GM06990 (cell line): ENCODE measurements at regions not wholly inside any gene's neighbourhood (a gene's known extent, or its start where the extent isn't known, plus 50 kb on each side); places are given as distances from the start of the nearest gene placed in this dataset.

Experiments used
- DNase-seq: peaks from one replicate; pipeline ENCODE4 v3.0.0-alpha.2; 2011; ENCODE audit not compliant: insufficient read length; ENCODE audit errors: extremely low read depth
- H3K27me3 ChIP-seq: replicated peaks from 2 replicates; pipeline ENCODE4 v1.6.0; 2011; ENCODE audit warnings: low read length; ENCODE audit not compliant: control insufficient read depth, insufficient read depth
- H3K36me3 ChIP-seq: 2 replicates; pipeline ENCODE4 v1.5.1; 2011; ENCODE audit warnings: low read length; ENCODE audit not compliant: control insufficient read depth, insufficient read depth
- H3K4me3 ChIP-seq: replicated peaks from 2 replicates; pipeline ENCODE4 v1.5.1; 2011; ENCODE audit warnings: low read depth, mild to moderate bottlenecking, control low read depth, low read length
- CTCF ChIP-seq: IDR thresholded peaks from 2 replicates; pipeline ENCODE4 v1.5.1; 2011; ENCODE audit warnings: low read length, control low read depth, mild to moderate bottlenecking, inconsistent platforms; ENCODE audit not compliant: insufficient read depth, poor library complexity, severe bottlenecking

- TF ChIP-seq CTCF, result no peak
- Histone ChIP-seq H3K4me3 (no peak overlapping the region), H3K36me3 (no peaks in the 10 kb centered on the region), H3K27me3 (no peaks in the 10 kb centered on the region; the same call in 1 of the 2 replicates)
- DNase-seq, result no peak
Measured at GRCh38 chr2:198478361-198478760, 674.0 kb downstream of the PLCL1 start.

GRCh38 chr2:198476007-198476406 lies 671.6 kb downstream of the PLCL1 start:
- DNase-seq, result no peak
- TF ChIP-seq CTCF, result no peak
- no peaks in the 10 kb centered on the region for H3K27me3 ChIP-seq

GRCh38 chr2:198471291-198471690 lies 666.9 kb downstream of the PLCL1 start:
- TF ChIP-seq CTCF, result peak; percentile 37
- H3K27me3 ChIP-seq, result no peaks in the 10 kb centered on the region
- H3K4me3 ChIP-seq, result no peak overlapping the region
- DNase-seq, result no peak
- H3K36me3 ChIP-seq, result no peaks in the 10 kb centered on the region

More at GRCh38 chr2:198476007-198476406, 671.6 kb downstream of the PLCL1 start:
- no peak overlapping the region for H3K4me3 ChIP-seq
- H3K36me3 ChIP-seq, result no peaks in the 10 kb centered on the region

- Histone ChIP-seq H3K36me3 (no peaks in the 10 kb centered on the region), H3K27me3 (no peaks in the 10 kb centered on the region), H3K4me3 (no peak overlapping the region)
- DNase-seq, result no peak
- no peak for TF ChIP-seq CTCF
Measured at GRCh38 chr2:198468136-198468535, 663.7 kb downstream of the PLCL1 start.

- TF ChIP-seq CTCF, result no peak
- no peak for DNase-seq
- no peak overlapping the region for H3K4me3 ChIP-seq
- no peaks in the 10 kb centered on the region for H3K36me3 ChIP-seq
- no peaks in the 10 kb centered on the region for H3K27me3 ChIP-seq
Measured at GRCh38 chr2:198465970-198466369, 661.6 kb downstream of the PLCL1 start.

- no peak for TF ChIP-seq CTCF
- no peak overlapping the region for H3K4me3 ChIP-seq
- no peaks in the 10 kb centered on the region for H3K36me3 ChIP-seq
- H3K27me3 ChIP-seq, result no peaks in the 10 kb centered on the region
- no peak for DNase-seq
Measured at GRCh38 chr2:198456418-198456817, 652.0 kb downstream of the PLCL1 start.
